Neural crest cell (in vitro differentiated cells): ENCODE measurements at regions not wholly inside any gene's neighbourhood (a gene's known extent, or its start where the extent isn't known, plus 50 kb on each side); places are given as distances from the start of the nearest gene placed in this dataset.
"Not testable (repeated sequence)": the region's sequence is repeated elsewhere in the genome, so short reads cannot be mapped to it uniquely, and the experiment has no call there.

Source experiments
- DNase-seq: peaks from one replicate; pipeline ENCODE4 v3.0.0; 2021; ENCODE audit warnings: low read depth, mixed read lengths, low spot score
- H3K27ac Mint-ChIP-seq: one replicate; pipeline ENCODE4 v1.8.0; 2021; ENCODE audit warnings: mild to moderate bottlenecking, mixed read lengths; ENCODE audit not compliant: unreplicated experiment
- H3K27me3 Mint-ChIP-seq: 2 replicates; pipeline ENCODE4 v1.8.0; 2021; ENCODE audit warnings: low read depth, mild to moderate bottlenecking, mixed read lengths
- H3K36me3 Mint-ChIP-seq: 2 replicates; pipeline ENCODE4 v1.8.0; 2021; ENCODE audit warnings: low read depth, mild to moderate bottlenecking, mixed read lengths
- H3K4me1 Mint-ChIP-seq: 2 replicates; pipeline ENCODE4 v1.8.0; 2021; ENCODE audit warnings: mixed read lengths
- H3K4me3 Mint-ChIP-seq: one replicate; pipeline ENCODE4 v1.8.0; 2021; ENCODE audit warnings: mild to moderate bottlenecking, mixed read lengths
- H3K9me3 Mint-ChIP-seq: 2 replicates; pipeline ENCODE4 v1.8.0; 2021; ENCODE audit warnings: mixed read lengths
- TF ChIP-seq, protein P1 (sequence below): fragments of 200-600 bp; sonication (generic); conservative IDR thresholded peaks from 2 replicates; pipeline ENCODE4 v1.5.0; 2021; ENCODE audit warnings: antibody characterized with exemption, mild to moderate bottlenecking

DNA sequence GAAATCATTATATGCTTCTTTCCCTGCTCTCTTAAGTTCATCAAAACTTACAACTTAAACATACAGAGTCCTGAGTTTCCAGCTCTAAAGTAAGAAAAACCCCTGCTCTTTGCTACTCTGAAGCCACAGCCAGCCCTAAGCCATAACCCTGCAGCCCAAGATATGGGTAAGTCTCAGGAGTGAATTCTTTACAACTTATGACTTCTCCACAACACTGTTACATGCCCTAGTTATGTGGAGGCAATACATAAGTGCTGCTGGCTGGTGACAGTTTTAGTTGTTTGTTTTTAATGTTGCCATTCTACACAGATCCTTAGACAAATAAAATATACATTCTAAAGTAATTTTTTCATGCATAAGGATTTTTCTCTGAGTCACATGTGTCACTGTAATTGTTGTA is 100.2 kb downstream of the FBXO8 start:
- H3K27ac Mint-ChIP-seq = no peak overlapping the region
- H3K4me1 Mint-ChIP-seq = no peaks in the 10 kb centered on the region
- no peaks in the 10 kb centered on the region for H3K9me3 Mint-ChIP-seq
- no peak for DNase-seq
- TF ChIP-seq, protein P1, sequence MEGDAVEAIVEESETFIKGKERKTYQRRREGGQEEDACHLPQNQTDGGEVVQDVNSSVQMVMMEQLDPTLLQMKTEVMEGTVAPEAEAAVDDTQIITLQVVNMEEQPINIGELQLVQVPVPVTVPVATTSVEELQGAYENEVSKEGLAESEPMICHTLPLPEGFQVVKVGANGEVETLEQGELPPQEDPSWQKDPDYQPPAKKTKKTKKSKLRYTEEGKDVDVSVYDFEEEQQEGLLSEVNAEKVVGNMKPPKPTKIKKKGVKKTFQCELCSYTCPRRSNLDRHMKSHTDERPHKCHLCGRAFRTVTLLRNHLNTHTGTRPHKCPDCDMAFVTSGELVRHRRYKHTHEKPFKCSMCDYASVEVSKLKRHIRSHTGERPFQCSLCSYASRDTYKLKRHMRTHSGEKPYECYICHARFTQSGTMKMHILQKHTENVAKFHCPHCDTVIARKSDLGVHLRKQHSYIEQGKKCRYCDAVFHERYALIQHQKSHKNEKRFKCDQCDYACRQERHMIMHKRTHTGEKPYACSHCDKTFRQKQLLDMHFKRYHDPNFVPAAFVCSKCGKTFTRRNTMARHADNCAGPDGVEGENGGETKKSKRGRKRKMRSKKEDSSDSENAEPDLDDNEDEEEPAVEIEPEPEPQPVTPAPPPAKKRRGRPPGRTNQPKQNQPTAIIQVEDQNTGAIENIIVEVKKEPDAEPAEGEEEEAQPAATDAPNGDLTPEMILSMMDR = no peak
- no peaks in the 10 kb centered on the region for H3K36me3 Mint-ChIP-seq
- no peak overlapping the region for H3K4me3 Mint-ChIP-seq
- peaks cover 72% of the 10 kb centered on the region for H3K27me3 Mint-ChIP-seq

DNA sequence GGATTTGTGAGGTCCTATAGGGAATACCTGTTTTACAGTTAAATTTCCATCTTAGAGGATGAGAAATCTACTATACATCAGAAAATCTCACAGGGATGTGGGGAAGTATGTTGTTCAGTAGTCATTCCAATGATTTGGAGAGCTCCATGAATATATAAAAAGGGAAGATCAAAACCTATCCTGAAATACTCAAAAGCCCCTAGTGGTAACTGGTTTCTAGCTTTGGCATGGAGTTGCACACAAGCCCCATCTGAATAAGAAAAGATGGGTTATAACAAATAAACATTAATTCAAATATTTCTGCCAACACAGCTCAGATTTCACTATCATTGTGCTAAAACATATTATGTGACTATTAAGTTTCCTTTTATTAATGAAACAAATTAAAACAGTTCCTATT is 101.6 kb downstream of the FBXO8 start:
- Mint-ChIP-seq H3K4me3 (no peak overlapping the region), H3K36me3 (no peaks in the 10 kb centered on the region), H3K4me1 (no peaks in the 10 kb centered on the region), H3K9me3 (no peaks in the 10 kb centered on the region), H3K27me3 (peaks cover 71% of the 10 kb centered on the region), H3K27ac (no peak overlapping the region)
- TF ChIP-seq, protein P1 = peak; percentile 28
- no peak for DNase-seq

DNA sequence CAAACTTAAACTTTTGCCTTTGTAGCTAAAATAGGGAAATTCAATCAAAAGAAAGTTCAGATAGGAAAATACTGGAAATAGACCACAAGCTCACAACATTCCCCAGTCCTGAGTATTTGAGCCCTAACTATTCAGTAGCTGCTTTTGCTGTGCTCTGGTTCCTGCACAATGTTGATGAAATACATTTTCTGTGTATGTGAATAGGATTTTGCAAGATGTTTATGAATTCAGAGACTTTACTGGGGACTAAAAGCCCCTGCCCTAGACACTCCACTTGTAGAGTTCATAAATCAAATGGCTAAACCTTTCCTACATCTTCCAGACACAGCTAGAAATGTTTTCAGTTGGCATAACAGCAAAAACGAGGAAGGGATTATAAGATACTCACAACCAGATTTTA is 105.9 kb downstream of the FBXO8 start:
- Mint-ChIP-seq H3K27ac (no peak overlapping the region), H3K36me3 (no peaks in the 10 kb centered on the region), H3K27me3 (peaks cover 54% of the 10 kb centered on the region), H3K9me3 (no peaks in the 10 kb centered on the region), H3K4me3 (no peak overlapping the region), H3K4me1 (no peaks in the 10 kb centered on the region)
- no peak for DNase-seq
- TF ChIP-seq, protein P1 = no peak

DNA sequence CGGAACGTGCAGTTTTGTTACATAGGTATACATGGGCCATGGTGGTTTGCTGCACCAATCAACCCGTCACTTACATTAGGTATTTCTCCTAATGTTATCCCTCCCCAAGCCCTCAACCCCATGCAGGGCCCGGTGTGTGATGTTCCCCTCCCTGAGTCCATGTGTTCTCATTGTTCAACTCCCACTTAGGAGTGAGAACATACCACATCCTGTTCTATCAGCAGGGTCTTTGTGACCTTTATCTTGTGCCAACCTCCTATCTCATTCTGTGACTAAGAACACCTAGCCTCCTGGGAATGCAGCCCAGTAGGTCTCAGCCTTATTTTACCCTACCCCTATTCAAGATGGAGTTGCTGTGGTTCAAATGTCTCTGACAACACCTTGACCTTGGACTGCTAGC is 107.6 kb downstream of the FBXO8 start:
- not testable (repeated sequence) for DNase-seq, H3K4me3 Mint-ChIP-seq, H3K27ac Mint-ChIP-seq, H3K9me3 Mint-ChIP-seq, H3K4me1 Mint-ChIP-seq, H3K36me3 Mint-ChIP-seq
- peaks cover 59% of the 10 kb centered on the region for H3K27me3 Mint-ChIP-seq

DNA sequence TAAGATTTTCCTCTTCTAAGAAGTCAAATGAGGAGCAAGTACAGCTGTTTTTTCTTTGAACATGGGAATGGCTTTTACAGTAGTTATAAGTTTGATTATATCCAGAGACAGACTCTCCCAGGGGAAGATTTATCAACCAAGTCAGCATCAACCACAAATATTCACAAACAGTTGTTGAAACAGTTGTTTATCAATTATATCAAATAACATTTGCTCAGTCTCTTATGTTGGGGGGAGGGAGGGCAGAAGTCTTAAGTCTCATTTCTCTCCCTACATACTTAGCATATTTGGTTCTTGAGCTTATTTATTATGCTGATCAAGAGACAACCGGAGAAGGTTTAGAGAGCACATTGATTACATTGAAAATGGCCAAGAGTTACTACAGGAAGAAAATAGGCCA is 110.1 kb downstream of the FBXO8 start:
- Mint-ChIP-seq H3K9me3 (no peaks in the 10 kb centered on the region), H3K36me3 (no peaks in the 10 kb centered on the region), H3K27ac (no peak overlapping the region), H3K27me3 (peaks cover 55% of the 10 kb centered on the region), H3K4me1 (no peaks in the 10 kb centered on the region), H3K4me3 (no peak overlapping the region)
- no peak for DNase-seq
- TF ChIP-seq, protein P1 = no peak

DNA sequence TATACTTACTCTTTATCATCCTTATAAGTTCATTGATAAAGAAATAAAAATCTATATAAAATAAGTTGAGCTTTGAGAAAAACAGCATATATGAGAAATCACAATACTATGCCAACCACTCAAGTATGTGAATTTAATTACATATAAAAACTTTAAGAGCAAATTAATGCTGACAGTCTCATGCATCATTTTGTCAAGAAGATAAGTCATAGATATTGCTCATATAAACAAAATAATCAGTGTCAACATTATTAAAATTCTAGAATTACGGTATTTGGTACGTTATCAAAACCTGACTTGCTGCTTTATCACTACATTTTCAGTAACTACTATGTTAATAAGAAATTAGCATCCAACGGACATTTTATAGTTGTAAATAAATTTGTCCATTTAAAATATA is 111.2 kb downstream of the FBXO8 start:
- no peaks in the 10 kb centered on the region for H3K4me1 Mint-ChIP-seq
- TF ChIP-seq, protein P1 = no peak
- H3K27me3 Mint-ChIP-seq = peaks cover 49% of the 10 kb centered on the region
- no peak overlapping the region for H3K27ac Mint-ChIP-seq
- no peaks in the 10 kb centered on the region for H3K9me3 Mint-ChIP-seq
- H3K36me3 Mint-ChIP-seq = no peaks in the 10 kb centered on the region
- H3K4me3 Mint-ChIP-seq = no peak overlapping the region
- no peak for DNase-seq
